ENCODE measurements at regions not wholly inside any gene's neighbourhood (a gene's known extent, or its start where the extent isn't known, plus 50 kb on each side); places are given as distances from the start of the nearest gene placed in this dataset.

DNA sequence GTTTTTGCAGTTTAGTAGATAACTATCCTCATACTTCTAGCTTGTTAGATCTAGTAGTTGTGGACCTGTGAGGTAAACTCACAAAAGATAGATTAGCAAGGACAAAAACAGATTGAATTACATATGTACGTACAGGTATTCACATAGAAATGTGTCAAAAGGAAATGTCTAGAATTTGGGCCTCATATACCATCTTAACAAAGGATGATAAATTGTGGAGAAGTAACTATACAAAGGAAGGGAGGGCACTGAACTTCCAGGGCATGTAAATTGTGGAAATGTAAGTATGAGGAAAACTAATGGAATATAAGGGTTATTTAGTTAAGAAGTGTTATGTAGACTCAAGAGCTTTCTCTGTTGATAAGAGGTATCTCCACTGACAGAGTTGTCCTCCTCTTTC is 477.3 kb downstream of the KCNJ2 start:
- no peak for DNase-seq (ENCODE audit: low spot score)

DNA sequence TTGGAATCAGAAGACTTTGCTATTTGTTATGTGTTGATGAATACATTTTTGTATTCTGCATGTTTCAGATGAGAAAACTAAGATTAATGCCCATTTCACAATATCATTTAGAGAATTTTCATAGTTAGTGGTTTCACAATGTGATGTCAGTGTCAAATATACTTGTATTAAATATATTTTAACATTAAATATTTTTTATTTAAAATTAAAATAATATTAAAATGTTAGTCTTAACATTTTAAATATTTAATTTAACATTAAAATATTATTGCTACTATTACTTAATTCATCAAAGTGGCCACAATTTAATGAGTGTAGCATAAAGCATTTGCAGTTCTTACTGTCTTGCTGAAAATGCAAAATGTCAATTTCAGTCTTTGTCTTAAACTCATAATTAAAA is 478.8 kb downstream of the KCNJ2 start:
- no peak for DNase-seq (ENCODE audit: low spot score)

DNA sequence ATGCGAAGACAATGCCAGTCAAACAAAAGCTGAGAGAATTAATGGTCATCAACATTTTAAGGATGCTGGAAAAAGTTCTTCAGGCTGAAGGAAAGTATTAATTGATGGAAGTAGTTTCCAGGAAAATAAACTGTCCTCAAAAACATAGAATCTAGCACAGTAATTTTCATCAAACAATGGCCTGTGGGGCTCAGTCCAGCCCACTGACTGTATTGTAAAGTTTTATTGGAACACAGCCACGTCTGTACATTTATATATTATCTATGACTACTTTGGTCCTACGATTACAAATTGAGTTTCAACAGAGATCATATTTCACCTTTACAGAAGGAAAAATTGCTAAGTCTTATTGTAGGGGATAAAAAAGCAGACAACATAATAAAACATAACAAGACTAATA is 484.5 kb downstream of the KCNJ2 start:
- DNase-seq (ENCODE audit: low spot score): no peak

DNA sequence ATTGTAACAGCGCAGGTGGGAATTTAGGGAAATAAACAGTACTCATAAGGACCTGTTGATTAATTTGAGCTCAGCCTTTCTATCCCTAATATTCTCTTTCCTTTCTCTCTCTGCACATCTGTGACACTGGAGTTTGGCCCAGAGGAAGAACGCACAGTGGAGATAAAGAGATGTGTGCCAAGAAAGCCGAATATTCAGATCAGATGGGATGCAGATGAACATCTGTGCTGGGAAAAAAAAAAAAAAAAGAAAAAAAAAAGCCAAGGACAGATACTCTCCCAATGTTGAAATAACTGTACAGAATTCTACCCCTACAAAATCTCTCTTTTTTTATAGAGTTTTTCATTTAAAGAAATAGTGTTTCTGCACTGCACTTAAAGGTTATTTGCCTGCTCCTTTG is 485.4 kb downstream of the KCNJ2 start:
- DNase-seq (ENCODE audit: low spot score): no peak

DNA sequence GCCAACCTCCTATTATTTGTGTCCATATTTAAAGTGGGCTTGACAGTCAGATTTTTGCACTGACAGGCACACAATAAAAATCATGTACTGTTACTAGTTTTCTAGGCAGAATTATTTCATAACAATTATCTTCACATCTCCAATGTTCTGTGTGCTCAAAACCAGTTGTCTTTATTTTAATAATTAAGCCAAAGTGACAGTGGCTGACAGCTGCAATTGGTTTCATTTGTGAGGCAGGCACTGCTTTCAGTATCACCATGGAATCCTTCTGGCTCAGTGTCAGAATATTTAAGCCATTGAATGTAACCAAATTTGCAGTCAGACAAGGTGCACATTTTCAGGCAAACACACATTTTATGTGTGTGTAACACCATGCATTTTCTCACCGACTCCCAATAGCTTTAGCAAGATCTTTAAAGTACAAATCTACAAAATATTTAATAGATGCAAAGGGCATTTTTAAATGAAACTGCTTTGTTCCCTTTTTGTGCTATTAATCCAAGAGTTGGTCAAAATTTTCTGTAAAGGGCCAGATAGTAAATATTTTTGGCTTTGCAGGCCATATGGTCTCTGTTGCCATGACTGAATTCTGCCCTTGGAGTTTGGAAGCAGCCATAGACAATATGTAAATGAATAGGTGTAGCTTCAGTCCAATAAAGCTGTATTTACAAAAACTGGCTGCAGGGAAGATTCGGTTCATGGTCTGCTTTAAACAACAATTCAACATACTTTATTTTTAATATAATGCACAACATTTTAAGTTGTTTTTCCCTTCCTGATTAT is 486.0 kb downstream of the KCNJ2 start:
- DNase-seq (ENCODE audit: low spot score): no peak

DNA sequence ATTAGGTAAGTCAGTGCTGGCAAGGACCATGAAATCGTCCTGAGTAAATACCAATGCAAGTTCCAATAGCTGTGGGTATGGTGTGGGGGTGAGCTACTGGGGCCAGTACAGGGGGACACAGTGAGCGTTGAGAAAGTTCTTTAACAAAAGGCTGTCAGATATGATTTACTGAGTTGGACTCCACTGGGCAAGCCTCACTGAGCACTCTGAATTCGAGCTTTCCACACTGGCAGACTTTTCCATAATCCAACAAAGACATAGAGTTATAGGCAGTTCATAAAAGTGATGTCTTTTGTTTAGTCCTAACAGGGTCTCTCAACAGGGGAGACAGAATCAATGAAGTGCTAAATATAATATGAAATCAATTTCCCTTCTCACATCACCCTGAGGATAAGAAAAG is 489.0 kb downstream of the KCNJ2 start:
- DNase-seq (ENCODE audit: low spot score): no peak

DNA sequence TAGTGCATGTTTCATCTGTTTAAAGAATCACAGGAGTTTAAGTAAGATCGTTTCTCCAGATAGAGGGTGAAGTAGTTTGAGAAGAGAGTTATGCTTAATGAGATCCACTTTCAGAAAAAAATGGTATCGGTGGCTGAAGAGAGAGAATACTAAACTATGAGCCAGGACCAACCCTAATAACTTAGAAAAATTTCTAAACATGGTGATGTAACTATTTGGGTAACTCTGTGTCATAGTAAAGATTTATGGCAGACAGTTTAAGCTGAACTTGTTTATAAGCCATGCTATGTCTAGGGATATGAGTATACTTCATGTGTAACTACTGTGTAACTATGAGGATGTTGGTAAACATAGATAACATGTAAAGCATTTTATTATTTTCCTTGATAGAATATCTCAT is 489.5 kb downstream of the KCNJ2 start:
- DNase-seq (ENCODE audit: low spot score): no peak

DNA sequence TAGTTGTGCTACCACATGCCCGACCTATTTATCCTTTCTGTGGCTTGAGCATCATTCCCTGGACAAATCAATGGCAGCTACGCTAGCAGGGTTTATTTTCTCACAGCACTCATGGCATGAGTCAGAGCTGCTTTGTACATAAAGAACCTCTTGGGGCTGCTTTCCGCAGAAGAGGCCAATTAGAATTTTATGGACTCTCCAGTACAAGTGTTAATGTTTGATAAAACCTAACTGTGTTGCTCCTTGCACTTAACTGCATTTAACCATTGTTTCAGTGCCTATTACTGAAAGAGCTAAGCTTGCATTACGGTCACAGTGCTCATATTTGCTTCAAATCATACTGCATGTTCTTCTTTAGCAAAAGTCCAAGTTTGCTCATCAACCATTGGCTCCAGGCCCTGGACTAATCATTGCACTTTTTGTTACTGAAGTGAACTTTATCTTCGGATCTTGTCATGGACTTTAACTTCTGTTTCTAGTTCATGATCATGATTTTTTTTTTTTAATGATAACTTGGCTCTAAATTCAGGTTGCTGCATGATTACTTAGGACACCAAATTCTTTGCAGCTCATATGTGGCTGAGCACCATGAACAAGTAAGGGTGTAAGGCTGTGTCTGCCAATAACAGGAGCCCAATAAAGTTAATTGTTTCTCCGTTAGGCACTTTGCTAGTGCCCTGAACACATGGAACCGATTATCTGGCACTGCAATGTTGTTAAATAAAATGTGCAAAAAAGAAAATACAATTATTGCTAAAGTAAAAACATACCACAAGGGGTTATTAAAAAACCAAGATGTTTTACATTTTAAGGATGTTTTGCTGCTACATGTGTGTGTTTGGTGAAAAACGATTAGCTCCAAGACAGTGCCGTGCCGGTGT is 492.2 kb downstream of the KCNJ2 start:
- DNase-seq (ENCODE audit: low spot score): no peak

DNA sequence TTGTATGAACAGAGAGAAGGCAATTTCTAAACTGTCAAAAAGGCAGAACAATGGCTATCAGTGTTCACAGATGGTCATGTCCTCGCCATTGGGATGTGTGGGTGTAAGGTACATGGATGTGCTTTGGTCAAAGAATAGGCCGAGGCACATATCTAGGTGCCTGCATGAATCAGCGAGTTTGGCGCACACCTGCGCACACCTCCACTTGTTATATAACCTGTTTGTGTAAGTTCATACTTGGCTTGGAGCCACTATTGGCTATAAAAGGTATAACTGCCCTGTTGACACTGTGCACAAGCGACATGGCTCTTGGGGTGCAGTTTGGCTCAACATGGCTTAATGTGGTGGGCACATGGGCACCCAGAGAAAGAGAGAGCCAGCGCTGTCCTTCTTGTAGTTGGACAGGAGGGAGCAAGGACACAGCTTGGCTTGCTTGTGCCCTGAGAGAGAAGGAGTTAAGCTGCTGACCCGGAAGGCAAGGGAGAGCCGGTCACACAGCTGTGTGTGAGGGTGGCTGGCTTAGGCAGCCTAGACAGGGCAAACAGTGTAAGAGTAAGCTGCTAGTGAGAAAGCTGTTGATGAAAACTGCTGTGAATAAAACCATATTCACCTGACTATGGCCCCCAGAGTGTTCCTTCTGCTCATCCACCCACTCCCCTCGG is 499.1 kb downstream of the KCNJ2 start:
- no peak for DNase-seq (ENCODE audit: low spot score)

DNA sequence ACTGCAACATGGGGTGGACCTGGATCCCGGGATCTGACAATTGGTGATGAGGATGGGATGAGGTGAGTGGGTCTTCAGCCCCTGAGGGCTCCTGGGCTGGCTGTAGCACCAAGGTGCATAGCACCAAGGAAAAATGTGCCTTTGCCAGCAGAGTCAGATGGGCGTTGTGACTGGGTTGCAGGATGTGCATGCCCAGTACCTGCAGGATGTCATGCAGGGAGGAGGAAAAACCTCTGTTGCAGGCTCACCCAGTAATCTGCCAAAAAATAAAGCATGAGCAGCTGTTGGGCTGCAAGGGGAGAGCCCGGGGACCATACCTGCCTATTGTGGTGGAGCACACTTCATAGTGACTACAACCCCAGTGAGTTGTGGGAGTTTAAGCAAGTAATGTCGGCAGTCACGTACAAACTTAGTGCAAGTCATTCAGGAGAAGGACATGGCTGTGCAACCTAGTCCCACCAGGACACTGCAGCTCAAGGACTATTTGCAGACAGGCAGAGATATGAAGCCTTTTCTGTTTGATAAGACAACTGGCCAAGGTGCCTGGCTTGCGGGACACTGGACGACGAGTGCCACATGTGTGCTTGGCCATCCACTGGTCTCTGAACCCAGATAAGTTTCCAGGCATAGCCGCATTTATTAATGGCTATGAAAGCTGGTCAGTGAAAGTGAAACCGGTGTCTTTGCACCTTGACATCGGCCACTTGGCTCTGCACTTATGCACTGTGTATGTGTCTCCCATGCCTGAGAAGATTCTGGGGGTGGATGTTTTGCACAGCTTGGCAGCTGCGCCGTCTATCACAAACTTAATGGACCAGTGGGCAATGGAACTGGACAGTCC is 499.8 kb downstream of the KCNJ2 start:
- no peak for DNase-seq (ENCODE audit: low spot score)

DNA sequence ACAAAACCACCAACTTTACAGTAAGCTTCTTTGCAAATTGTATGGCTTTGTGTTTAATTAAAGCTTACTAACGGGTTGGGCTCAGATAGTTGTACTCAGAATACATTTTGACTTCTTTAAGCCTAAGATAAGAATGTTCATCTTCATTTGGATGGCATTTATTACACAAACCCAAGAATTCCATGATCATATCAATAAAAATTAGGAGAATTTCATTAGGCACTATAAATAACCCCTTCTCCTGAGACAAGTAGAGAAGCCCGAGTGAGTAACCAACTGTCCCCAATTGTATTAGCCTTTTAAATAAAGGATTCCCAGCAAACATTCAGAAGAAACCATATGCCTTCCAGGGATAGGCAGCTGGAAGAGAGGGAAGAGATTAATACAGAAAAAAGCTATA is 504.7 kb downstream of the KCNJ2 start:
- no peak for DNase-seq (ENCODE audit: low spot score)

DNA sequence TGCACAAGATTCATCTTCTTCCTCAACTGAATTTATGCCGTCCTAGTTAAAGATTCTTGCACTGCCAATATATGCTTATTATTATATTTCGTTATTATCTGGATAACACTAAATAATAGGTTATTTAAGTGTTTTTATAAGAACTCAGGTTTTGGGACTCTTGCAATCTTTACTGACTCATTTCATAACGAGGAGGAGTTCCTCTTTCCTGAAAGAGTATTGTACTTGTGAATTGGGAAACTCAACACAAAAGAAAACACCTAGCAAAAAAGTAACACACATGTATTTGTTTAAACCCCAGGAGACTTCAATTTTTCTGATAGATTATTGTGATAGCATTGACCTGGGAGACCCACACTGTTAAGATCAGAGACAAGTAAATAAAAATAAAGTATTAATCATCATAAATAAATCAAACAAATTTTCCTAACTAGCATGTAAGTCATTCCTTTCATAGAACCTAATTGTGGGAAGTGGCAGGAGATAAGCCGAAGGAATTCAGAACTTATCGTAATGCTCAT is 505.8 kb downstream of the KCNJ2 start:
- DNase-seq (ENCODE audit: low spot score): no peak

DNA sequence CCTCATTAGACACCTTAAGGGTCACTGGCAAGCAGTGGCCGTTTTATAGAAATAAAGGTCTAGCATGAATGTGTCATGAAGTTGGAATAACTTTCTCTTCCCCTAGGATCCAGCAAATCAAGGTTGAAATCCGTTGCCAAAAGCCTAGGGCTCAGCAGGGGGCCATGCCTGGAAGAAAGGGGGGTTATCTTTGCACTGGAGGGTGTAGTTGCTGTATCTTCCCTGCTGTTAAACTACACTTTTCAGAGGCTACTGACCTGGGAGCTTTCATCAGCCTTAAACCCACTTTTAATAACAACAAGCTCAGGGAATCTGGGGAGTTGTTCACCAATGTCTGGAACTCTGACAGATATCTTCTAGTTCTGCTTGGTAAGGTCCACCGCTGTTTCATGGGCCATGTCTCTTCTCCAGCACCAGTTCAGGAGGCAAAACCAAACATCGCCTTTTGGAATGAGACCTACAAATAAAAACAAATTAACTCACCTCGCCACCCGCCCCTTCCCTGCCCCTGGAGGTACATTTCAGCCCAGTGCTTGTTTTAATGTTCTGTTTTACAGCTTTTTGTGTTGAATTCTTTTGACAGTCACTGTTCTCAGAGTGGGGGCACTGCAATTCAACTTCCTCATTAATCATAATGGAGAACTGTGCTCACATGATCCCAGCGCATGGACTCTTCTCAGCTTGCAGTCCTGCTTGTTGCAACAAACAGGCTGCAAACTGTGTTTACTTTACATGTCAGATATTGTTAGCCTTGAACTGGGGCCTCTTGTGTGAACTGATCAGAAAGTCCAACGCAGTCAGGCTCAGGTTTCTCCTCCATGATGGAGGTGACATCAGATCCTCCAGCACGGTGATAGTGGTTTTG is 508.7 kb downstream of the KCNJ2 start:
- no peak for DNase-seq (ENCODE audit: low spot score)

DNA sequence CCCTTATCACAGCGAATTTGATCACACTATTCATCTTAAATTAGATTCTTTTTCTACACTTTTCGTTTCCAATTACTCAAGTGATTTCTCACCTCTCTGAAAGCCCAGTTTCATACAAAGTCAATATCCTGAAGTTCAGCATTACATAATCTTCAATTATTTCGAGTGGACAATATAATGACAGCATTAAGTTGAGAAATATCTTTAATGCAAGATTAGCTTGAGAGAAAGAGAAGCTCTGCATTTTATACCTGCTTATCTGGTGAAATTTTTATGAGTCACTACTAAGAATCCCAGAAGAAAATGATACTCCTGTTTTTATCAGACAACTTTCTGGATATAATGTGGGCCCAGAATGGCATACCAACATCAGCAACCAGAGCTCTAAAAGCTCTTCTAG is 509.6 kb downstream of the KCNJ2 start:
- no peak for DNase-seq (ENCODE audit: low spot score)

DNA sequence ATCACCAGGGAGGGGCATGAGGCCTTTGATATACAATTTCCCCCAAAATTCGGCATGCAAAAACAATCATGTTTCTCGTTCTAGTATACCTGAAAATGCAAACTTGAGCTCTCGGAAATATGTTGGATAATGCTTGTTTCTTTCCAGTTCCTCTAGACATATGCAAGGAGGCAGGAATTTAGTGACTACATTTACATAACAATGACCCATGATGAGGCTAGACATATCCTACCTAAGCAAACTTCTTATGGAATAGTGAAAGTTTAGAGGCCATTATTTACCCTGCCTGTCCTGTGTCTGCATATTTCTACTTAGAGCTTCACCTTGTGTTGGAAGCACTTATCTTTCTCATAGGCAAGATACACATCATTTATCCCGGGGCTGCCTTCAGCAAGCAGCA is 514.6 kb downstream of the KCNJ2 start:
- DNase-seq (ENCODE audit: low spot score): no peak

DNA sequence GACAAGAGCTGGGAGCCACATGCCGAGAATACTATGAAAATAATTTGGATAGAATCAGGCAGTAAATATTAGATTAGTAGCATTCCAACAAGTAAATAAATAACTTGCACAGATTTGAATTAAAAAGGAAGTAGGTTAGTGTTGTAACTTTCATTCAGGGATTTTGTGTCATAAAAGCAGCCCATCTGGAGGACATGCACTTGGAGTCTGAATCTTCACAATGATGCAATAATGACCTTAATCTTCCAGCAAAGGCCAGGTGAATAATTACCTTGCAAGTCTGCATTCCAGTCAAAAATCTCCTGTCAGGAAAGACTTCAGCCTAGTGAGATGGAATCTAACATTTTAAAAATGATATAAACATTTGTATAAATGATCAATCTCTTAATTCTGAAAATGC is 518.1 kb downstream of the KCNJ2 start:
- no peak for DNase-seq (ENCODE audit: low spot score)

DNA sequence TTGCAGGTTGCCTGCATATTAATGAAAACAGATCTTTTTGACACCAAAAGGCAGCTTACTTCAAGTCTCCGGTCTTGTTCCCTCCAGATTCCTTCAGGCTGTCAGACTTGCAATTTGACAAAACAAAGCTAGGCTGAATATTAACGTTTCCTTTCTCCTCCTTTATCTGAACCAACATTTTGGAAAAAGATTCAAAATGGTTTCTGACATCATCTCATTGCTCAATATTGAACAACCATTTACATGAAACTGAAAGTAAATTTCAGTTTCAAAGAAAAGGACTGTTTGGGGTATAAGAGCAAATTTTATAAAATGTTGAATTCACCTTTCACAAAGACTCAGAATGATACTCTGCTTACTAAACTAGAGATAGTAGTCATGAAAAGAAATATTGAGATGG is 521.8 kb downstream of the KCNJ2 start:
- DNase-seq (ENCODE audit: low spot score): no peak

DNA sequence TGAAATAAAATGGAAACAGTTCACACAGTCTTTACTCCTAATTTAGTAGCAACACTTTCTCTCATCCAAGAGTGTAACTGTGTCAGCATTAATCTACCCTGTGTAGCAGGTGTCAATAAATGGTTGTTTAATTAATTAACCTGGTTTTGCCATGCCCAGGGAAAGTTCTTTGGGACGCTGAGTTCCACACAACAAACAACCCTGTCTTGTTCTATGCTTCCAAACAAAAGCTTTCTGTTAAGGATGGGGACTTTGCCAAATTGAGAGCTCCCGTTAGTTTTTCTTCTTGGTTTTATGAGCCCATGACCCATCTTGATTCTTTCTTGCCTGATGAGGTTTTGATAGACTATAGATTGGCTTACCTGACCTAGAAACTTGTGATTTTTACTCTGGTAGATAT is 530.1 kb downstream of the KCNJ2 start:
- DNase-seq (ENCODE audit: low spot score): no peak

DNA sequence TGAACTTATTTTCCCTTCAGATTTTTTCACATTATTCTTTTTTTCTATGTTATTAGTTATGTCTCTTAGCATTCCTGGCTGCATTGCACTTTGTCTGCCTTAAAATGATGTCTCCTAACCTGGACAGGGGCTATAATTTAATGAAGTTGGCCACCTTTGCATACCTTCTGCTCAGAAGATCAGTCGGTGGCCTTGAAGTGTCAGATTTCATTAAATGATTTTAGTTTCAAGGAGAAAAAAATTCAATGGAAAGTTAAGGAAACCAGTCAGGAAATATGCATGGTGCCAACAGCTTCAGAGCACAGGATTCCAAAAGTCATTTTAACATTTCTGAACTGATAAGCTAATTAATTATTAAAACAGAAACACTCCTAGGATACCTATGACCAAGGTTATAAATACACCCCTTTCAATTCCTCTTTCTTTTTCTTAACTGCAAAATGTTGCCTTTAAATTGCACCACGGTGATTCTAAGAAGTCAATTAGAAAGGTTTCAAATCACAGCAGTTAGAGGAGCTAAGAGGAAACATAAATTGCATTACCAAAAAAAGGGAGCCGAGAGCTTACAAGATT is 533.4 kb downstream of the KCNJ2 start:
- no peak for DNase-seq (ENCODE audit: low spot score)

DNA sequence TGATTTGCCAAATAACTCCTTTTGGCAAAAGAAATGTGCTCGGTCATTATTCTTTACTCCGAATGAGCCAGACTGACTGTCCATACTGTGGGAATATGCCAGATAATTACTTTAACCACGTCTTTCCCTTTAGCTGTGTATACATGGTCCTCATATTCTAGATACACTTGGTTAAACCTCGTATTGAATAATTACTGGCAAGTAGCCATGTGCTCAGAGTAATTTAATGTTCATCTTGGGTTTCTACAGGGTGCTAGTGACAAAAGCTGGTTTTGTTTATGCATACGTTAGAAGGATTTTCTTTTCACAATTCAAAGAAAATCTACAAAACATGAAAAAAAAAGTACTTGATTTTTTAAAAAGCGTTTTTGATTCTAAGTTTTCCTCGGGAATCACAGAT is 540.3 kb downstream of the KCNJ2 start:
- no peak for DNase-seq (ENCODE audit: low spot score)

Data from AG08395 (cell line).